Heart left ventricle (tissue), 13 donors: ENCODE measurements at regions not wholly inside any gene's neighbourhood (a gene's known extent, or its start where the extent isn't known, plus 50 kb on each side); places are given as distances from the start of the nearest gene placed in this dataset.

ENCODE experiments used
- CTCF ChIP-seq, 12 donors: fragments of 200-600 bp; sonication (generic) in 4 of 12; IDR thresholded peaks; one replicate each; pipeline versions ENCODE4 v1.5.0 to v1.8.0; 2018 to 2022; ENCODE audit warnings: antibody characterized with exemption in 12 of 12, mild to moderate bottlenecking in 5 of 12
- POLR2A ChIP-seq, 2 donors: fragments of 450-650 bp; IDR thresholded peaks; one replicate each; pipeline ENCODE4 v1.6.1; 2017; ENCODE audit warnings: antibody characterized with exemption in 2 of 2, mild to moderate bottlenecking in 2 of 2, moderate library complexity in 2 of 2
- donor health status: ischemic (EF 13 %, LVEDD 7.1; RV severe dilation, severe dysfunction).
- donor health status: DM: no; HTN: yes; CAD: no.
- donor health status: DM: no; HTN: no; CAD: no.
- donor health status: ischemic (EF 25% LVEDD 6.9; RV normal size, moderate dysfunction).
- donor health status: ischemic (EF 25% LVEDD 5.7; RV mildly dilated, moderate dysfunction).
- donor health status: ischemic (EF 35%, LVEDD 5.7; RV mildly dilated, moderate dysfunction).
- donor health status: nonischemic (EF 11% LVEDD 7.7; RV severe dilation, severe dysfunction).
- donor health status: DM: yes; HTN: yes; CAD: no.
- donor health status: PGD.
- donor health status: ischemic (EF 29% LVEDD 5.4; RV normal size, mild dysfunction).
- donor health status: nonischemic (EF 23%, LVEDD 6.1; RV moderate dilation, normal function).

- no peak for TF ChIP-seq POLR2A (IDR thresholded peaks at IDR 0.05)
- peak; percentile 44 to 80 (median 66) for TF ChIP-seq CTCF (IDR thresholded peaks at IDR 0.05)
Observed at GRCh38 chr9:79129865-79130480, 441.8 kb upstream of the TLE4 start.
